GM18519 (cell line): ENCODE measurements at regions not wholly inside any gene's neighbourhood (a gene's known extent, or its start where the extent isn't known, plus 50 kb on each side); places are given as distances from the start of the nearest gene placed in this dataset.
A peak's percentile ranks its signal among the peaks of the same experiment; 100 is the strongest.
"Not testable (repeated sequence)": the region's sequence is repeated elsewhere in the genome, so short reads cannot be mapped to it uniquely, and the experiment has no call there.

Experiments used
- ATAC-seq: cut with Tn5 transposase; IDR thresholded peaks from one replicate; pipeline ENCODE4 v1.9.1; 2021; ENCODE audit warnings: mild to moderate bottlenecking, moderate library complexity; ENCODE audit not compliant: unreplicated experiment, low FRiP score

DNA sequence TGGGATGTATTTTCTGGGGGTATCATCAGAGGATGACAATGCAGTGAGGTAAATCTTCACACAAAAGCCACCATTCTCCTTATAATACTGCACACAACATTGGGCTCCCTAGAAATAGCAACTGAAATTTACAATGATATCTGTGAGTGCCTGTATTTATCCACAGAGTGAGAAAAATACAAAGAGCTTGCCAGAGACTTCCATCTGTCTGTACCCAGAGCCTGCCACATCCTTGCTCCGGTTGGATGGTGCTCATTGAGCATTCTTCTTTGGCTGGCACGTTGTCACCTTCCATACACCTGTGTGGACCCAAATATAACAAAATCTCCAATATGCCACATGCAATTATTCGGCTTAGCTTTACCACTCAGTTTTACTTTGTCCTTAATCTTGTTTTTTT is 189.5 kb upstream of the UFM1 start:
- ATAC-seq = no peak

DNA sequence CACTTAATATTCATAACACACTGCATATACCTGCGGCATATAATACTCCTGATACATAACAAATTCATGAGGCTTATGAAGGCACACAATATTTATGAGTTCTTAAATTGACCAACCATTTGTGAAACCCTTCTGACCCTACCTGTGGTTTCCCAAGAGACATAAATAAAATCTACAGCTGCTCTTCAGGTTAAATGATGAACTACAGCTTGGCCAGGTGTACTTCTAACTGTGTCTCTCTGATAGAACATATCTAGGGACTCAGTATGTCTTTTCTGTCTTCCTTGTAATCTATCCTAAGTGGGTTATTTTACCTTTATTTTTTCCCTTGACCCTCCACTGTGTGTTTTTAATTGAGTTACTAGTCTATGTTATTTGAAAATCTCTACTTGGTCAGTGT is 189.9 kb upstream of the UFM1 start:
- ATAC-seq = no peak

DNA sequence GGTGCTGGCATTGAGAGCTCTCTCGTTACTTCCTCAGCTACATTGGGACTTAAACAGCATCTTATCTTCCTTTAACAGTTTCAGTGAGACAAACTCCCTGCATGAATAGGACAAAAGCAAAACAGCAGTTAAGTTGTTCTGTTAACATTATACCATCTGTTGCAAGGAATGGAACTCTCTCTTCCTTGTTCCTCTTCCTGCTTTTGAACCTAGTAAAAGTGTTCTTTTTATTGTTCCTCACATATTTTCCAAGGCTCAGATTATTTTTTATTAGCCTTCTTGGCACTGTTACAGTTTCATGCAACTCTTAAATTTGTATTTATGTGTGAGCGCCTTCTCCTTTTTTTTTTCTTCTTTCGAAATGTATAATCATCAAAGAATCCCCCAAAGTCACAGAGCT is 202.6 kb upstream of the UFM1 start:
- no peak for ATAC-seq

- no peak for ATAC-seq
Observed at GRCh38 chr13:38141792-38142191, 207.9 kb upstream of the UFM1 start.

GRCh38 chr13:38135592-38135991 is 214.1 kb upstream of the UFM1 start:
- no peak for ATAC-seq

GRCh38 chr13:38121267-38121666 is 228.4 kb upstream of the UFM1 start:
- ATAC-seq = no peak

GRCh38 chr13:38103851-38104250 is 234.3 kb upstream of the TRPC4 start:
- ATAC-seq = no peak

GRCh38 chr13:38099751-38100150 is 230.2 kb upstream of the TRPC4 start:
- ATAC-seq = no peak

DNA sequence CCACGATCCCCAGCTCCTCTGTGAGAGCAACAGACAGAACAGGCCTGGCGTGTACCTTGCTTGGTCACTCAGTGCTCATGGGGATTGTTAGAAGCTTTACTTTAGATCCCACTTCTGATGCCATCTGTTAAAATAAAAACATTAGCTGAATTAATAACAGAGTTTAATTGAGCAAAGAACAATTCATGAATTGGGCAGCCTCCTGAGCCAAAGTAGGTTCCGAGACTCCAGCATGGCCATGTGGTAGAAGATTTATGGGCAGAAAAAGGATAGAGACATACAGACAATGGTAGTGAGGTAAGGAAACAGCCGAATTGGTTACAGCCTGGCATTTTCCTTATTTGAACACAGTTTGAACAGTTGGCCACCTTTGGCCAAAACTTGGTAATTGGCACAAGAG is 223.9 kb upstream of the TRPC4 start:
- ATAC-seq = no peak

GRCh38 chr13:38090913-38091312 is 221.3 kb upstream of the TRPC4 start:
- no peak for ATAC-seq

DNA sequence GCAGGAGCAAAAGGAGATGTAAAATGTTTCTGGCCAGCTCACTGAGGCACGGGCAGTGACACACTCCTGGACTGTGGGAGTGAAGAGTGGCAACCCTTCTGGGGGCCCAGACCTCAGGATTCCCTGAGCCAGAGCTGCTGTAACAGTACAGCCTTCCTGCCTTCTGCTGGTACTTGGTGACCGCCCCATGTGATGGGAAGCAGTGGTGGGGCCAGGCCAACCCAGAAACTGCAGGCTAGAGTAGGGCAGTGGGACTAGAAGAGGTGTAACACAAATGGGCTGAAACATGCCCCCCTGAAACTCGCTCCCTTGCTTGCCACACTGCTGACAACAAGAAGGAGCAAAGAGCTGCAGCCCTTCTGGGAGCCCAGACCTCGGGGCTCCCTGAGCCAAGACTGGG is 217.1 kb upstream of the TRPC4 start:
- no peak for ATAC-seq

GRCh38 chr13:38086013-38086412 is 216.4 kb upstream of the TRPC4 start:
- ATAC-seq = no peak

DNA sequence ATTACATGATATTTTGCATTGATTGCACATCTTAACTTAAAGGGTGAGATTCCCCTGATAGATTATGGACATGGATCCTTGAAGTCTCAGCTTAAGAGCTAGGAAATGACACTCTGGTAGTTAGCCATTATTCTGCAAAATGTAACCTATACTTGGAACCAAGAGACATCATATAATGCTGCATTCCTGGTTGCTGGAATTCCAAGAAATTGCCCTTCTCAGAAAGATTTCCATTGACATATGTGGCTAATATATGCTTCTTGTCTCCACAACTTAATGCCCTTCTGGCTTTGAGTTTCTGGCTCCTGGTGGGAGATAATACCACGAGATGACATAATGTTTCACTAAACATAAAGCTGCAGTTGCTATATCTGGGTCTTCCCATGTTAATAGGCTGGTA is 204.4 kb upstream of the TRPC4 start:
- ATAC-seq = no peak

DNA sequence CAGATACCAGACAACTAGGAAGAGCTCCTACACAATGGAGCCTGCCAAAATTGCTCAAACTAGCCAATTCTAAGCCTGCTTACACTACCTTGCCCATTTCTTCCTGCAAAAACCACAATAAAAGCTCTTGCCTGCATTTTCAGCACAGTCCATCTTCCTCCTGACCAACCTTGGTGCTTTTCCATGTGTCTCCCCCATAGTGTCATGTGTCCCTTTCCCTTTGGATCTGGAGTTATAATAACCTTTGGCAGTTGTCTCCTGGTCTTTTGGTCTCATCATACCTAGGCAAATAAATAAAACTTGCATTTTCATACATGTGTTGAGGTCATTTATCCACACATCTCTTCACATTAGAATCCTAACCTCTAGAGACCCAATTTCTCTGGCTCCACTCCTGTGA is 203.1 kb upstream of the TRPC4 start:
- ATAC-seq = no peak

GRCh38 chr13:38071340-38071739 is 201.8 kb upstream of the TRPC4 start:
- ATAC-seq = not testable (repeated sequence)

DNA sequence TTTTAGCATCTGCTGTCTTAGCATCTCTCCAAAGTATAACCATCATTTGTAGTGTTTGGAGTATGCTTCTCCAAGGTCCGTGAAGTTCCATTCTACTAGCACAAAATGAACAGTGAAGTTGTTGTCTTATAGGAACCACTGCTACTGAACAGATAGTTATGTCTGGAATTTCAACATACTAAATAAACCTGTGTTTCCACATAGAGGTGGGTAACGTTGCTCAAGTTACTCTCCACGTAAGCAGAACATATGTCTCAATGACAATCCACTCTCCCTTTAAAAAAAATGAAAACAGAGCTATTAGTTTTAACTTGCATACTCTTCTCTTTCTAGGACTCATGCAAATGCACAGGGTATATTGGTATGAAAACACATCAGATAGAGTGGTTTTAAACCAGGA is 184.3 kb upstream of the TRPC4 start:
- no peak for ATAC-seq

DNA sequence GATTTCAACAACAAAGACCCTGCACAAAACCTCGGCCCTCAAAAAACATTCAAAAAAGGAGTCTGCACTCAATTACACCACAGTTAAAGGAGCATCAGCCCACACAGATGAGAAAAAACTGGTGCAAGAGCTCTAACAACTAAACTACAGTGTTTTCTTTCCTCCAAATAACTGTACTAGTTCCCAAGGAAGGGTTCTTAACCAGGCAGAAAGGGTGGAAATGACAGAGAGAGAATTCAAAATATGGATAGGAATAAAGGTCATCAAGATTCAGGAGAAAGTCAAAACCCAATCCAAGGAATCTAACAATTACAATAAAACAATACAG is 176.4 kb upstream of the TRPC4 start:
- ATAC-seq = no peak

GRCh38 chr13:38045278-38046048 is 175.9 kb upstream of the TRPC4 start:
- peak; percentile 56 for ATAC-seq

DNA sequence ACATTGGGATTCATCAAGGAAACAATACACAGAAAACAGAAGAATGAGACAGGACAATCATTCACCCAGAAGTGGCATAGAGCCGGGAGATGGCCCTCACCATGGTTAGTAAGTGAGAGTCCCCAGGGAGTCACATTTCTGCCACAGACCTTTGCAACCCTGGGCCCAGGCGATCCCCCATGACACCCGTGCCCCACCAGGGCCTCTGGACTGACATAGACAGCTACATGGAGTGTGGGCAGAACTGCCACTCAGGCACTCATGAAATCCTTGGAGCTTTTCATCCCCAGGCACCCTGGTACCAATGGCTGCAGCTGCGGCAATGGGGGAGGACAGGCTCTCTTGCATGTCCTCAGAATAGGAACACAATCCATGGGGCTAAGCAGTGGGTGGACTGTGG is 174.5 kb upstream of the TRPC4 start:
- ATAC-seq = no peak

- no peak for ATAC-seq
Observed at GRCh38 chr13:38042771-38043170, 173.2 kb upstream of the TRPC4 start.

DNA sequence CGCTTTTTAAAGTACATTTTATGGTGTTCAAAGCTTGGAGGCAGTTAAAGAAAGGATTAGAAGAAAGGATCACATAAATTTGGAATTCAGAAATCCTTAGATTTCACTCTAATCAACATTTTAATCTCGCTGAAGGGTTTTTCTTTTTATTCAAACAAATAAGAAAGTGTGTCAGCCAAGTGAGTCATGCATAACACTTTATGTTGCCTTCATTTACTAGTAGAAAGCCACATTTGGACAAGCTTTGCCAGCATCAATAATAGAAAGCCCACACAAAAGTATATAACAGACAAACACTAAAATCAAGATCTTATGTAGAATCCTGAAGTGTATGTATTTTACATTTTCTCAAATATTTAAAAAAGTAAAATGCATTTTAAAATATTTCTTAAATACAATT is 154.9 kb upstream of the TRPC4 start:
- ATAC-seq = no peak

- ATAC-seq = no peak
Observed at GRCh38 chr13:38017320-38017719, 147.7 kb upstream of the TRPC4 start.

DNA sequence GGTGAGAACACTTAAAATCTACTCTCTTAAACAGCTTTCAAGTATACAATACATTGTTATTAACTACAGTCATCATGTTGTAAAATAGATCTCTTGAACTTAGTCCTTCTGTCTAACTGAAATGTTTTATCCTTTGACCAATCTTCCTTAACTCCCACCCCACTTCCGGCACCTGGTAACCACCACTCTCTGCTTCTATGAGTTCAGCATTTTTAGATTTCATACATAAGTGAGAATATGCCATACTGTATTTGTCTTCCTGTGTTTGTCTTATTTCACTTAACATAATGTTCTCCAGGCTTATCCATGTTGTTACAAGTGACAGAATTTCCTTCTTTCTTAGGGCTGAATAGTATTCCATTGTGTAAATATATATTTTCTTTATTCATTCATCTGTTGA is 144.1 kb upstream of the TRPC4 start:
- ATAC-seq = no peak
